HFFc6 (cell line): ENCODE measurements at regions not wholly inside any gene's neighbourhood (a gene's known extent, or its start where the extent isn't known, plus 50 kb on each side); places are given as distances from the start of the nearest gene placed in this dataset.
A peak's percentile ranks its signal among the peaks of the same experiment; 100 is the strongest.

Experiments used
- DNase-seq: peaks from one replicate; pipeline ENCODE4 v3.0.0-alpha.2; 2018
- H3K27ac Mint-ChIP-seq: 2 replicates; pipeline ENCODE4 v1.8.0; 2020; ENCODE audit warnings: mild to moderate bottlenecking, mixed read lengths
- H3K27me3 Mint-ChIP-seq: 2 replicates; pipeline ENCODE4 v1.8.0; 2021; ENCODE audit warnings: mild to moderate bottlenecking, moderate library complexity, mixed read lengths; ENCODE audit not compliant: insufficient read depth
- H3K36me3 Mint-ChIP-seq: 2 replicates; pipeline ENCODE4 v1.8.0; 2021; ENCODE audit warnings: low read depth, mixed read lengths
- H3K4me1 Mint-ChIP-seq: 2 replicates; pipeline ENCODE4 v1.8.0; 2020; ENCODE audit warnings: low read depth, mixed read lengths
- H3K4me3 Mint-ChIP-seq: 2 replicates; pipeline ENCODE4 v1.8.0; 2020; ENCODE audit warnings: mild to moderate bottlenecking, moderate library complexity, mixed read lengths
- H3K9me3 Mint-ChIP-seq: 2 replicates; pipeline ENCODE4 v1.8.0; 2020; ENCODE audit warnings: mild to moderate bottlenecking, mixed read lengths
- CTCF ChIP-seq: fragments of 200-600 bp; sonication (generic); IDR thresholded peaks from 2 replicates; pipeline ENCODE4 v1.5.0; 2021; ENCODE audit warnings: antibody characterized with exemption, mild to moderate bottlenecking

GRCh38 chr3:153045150-153045549 is 116.9 kb upstream of the RAP2B start:
- Mint-ChIP-seq H3K4me1 (peaks cover 31% of the 10 kb centered on the region), H3K4me3 (no peak overlapping the region), H3K9me3 (no peaks in the 10 kb centered on the region), H3K27ac (no peak overlapping the region), H3K27me3 (no peaks in the 10 kb centered on the region), H3K36me3 (no peaks in the 10 kb centered on the region)
- TF ChIP-seq CTCF = no peak
- DNase-seq = no peak

- H3K27ac Mint-ChIP-seq = peak overlapping the region; percentile 96
- H3K4me3 Mint-ChIP-seq = peak overlapping the region; percentile 86
- peaks cover 25% of the 10 kb centered on the region for H3K4me1 Mint-ChIP-seq
- no peak for DNase-seq
- TF ChIP-seq CTCF = 0 out of 2 replicates have a peak, but pooled peaks have one; percentile 8
- no peaks in the 10 kb centered on the region for H3K9me3 Mint-ChIP-seq
- H3K36me3 Mint-ChIP-seq = no peaks in the 10 kb centered on the region
- H3K27me3 Mint-ChIP-seq = no peaks in the 10 kb centered on the region
Measured at GRCh38 chr3:153050978-153051377, 111.0 kb upstream of the RAP2B start.

- H3K4me1 Mint-ChIP-seq = peaks cover 25% of the 10 kb centered on the region
- H3K4me3 Mint-ChIP-seq = peak overlapping the region; percentile 86
- peak; percentile 79 for DNase-seq
- H3K27ac Mint-ChIP-seq = peak overlapping the region; percentile 96
- no peaks in the 10 kb centered on the region for H3K9me3 Mint-ChIP-seq
- no peaks in the 10 kb centered on the region for H3K36me3 Mint-ChIP-seq
- no peak for TF ChIP-seq CTCF
- H3K27me3 Mint-ChIP-seq = no peaks in the 10 kb centered on the region
Measured at GRCh38 chr3:153051427-153052095, 110.5 kb upstream of the RAP2B start.

- Mint-ChIP-seq H3K27ac (peak overlapping the region; percentile 96), H3K27me3 (no peaks in the 10 kb centered on the region), H3K4me1 (peaks cover 25% of the 10 kb centered on the region), H3K9me3 (no peaks in the 10 kb centered on the region), H3K4me3 (peak overlapping the region; percentile 86), H3K36me3 (no peaks in the 10 kb centered on the region)
- peak; percentile 92 for DNase-seq
- 0 out of 2 replicates have a peak, but pooled peaks have one; percentile 10 for TF ChIP-seq CTCF
Measured at GRCh38 chr3:153052096-153052460, 109.9 kb upstream of the RAP2B start.

GRCh38 chr3:153055217-153055616 is 106.8 kb upstream of the RAP2B start:
- no peak overlapping the region for H3K4me3 Mint-ChIP-seq
- peaks cover 42% of the 10 kb centered on the region for H3K4me1 Mint-ChIP-seq

More at GRCh38 chr3:153055217-153055616, 106.8 kb upstream of the RAP2B start:
- no peak for DNase-seq
- no peaks in the 10 kb centered on the region for H3K9me3 Mint-ChIP-seq
- TF ChIP-seq CTCF = no peak
- H3K27ac Mint-ChIP-seq = no peak overlapping the region
- H3K27me3 Mint-ChIP-seq = no peaks in the 10 kb centered on the region
- no peaks in the 10 kb centered on the region for H3K36me3 Mint-ChIP-seq
